NCI-H2196 treated with DMSO at 0.1 percent for 48 hours (cell line): ENCODE measurements at regions not wholly inside any gene's neighbourhood (a gene's known extent, or its start where the extent isn't known, plus 50 kb on each side); places are given as distances from the start of the nearest gene placed in this dataset.

ENCODE experiments used
- DNase-seq: peaks from one replicate; lab custom pipeline; 2025; ENCODE audit not compliant: unreplicated experiment; lab: John Stamatoyannopoulos, UW

DNA sequence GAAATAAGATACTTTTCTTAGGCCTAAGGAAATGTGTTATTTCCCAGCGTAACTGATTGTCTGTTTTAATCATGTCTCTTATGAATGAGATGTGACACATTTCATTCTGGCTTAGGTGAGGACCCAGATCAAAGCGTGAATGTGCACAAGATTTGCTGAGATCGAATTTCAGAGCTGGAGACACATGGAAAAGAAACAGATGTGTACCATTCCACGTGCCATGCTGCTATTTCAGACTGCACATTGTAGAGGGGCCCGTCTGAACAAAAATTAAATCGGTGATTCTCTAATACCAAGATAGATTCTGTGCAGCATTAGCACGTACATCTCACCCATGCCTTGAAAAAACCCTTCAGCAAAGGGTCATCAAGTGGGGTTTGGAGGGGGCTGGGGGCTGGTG, 290.4 kb downstream of the AACS start:
- no peak for DNase-seq

DNA sequence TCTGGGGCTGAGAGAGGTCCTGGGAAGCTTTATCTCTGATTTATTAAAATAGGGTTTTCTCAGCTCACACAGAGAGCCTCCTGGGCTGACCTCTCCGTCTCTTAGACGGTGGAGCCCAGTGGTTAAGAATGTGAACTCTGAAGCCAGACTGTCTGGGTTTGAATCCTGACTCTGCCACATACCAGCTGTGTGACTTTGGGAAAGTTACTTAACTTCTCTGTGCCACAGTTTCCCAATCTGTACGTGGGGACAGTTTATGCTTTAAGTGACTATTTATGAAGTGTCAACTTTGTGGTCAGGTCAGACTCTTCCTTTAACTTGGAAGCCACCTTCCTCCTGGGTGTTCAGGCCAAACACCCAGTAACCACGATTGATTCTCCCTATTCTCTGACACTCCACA, 290.9 kb downstream of the AACS start:
- DNase-seq = no peak

DNA sequence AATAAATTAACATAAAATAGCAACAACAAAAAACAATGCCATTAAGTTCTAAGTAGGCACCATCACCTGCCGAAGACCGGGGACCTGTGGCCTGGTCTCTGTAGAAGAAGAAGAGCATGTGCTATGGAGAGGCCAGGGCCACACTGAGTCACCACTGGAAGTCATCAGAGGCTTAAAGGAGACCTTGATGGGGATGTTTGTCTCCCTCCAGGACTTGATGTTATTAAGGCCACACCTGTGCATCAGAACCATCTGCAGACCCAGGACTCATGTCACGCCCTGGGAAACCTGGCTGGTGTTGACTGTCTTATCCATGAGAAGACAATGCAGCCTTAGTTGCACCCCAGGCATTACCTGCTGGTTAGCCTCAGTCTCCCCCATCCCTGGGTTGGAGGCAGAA, 292.3 kb downstream of the AACS start:
- DNase-seq = no peak

DNA sequence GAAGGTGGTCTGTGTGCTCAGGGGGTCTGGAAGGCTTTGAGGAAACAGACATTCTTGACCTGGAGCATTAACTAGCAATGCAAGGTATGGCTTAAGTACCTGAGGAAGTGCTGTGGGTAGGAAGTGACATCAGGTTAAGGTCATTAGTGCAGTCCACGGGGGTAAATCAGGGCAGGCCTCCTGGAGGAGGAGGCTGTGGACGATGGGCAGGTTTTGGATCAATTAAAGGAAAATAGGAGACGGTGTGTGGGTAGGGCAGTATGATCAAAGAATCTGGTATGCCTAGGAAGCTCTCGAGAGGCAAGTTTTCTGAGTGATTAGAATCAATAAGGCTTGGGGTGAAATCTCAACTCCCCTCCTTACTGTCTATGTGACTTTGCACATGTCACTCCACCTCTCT, 295.3 kb downstream of the AACS start:
- no peak for DNase-seq

DNA sequence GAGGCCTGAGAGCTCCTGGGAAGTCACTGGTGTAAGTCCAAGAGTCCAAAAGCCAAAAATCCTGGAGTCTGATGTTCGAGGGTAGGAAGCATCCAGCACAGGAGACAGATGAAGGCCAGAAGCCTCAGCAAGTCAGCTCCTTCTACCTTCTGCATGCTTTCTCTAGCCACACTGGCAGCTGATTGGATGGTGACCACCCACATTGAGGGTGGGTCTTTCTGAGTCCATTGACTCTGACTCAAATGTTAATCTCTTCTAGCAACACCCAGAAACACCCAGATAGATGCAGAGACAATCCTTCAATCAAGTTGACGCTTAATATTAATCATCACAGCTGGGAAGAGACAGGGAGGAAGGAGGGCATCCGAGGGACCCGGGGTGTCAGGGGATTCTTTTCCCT, 305.8 kb downstream of the AACS start:
- DNase-seq = no peak

DNA sequence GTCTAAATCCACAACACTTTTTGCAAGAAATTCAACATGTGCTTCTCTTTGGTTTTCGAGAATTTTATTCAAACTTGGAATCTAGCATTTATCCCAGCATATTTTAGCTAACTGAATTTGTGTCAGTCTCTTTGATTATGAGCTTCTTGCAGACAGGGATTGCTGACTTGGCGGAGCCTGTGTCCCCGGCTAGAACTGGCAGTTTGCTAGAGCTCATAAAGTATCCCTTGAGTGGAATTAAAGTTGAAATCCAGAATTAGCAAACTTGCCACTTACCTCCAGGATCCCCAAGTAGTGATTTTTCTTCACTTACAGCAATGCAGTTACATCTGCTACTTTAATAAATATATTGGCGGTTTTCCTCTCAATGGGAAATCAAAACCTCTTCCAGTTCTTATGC, 306.9 kb downstream of the AACS start:
- DNase-seq = no peak

DNA sequence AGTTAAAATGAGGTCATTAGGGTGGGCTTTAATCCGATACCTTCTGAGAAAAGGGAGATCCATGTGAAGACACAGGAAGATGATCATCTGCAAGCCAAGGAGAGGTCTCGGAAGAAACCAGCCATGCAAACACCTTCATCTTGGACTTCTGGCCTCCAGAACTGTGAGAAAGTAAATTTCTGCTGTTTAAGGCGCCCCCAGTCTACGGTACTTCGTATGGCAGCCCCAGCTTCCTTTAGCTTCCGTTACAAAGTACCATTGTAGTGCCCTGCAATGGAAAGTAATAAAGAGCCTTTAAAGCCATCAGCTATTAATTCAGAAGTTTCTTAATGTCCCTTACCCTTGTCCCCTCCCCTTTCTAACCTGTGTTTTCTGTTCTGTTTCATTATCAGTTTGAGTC, 308.1 kb downstream of the AACS start:
- no peak for DNase-seq

DNA sequence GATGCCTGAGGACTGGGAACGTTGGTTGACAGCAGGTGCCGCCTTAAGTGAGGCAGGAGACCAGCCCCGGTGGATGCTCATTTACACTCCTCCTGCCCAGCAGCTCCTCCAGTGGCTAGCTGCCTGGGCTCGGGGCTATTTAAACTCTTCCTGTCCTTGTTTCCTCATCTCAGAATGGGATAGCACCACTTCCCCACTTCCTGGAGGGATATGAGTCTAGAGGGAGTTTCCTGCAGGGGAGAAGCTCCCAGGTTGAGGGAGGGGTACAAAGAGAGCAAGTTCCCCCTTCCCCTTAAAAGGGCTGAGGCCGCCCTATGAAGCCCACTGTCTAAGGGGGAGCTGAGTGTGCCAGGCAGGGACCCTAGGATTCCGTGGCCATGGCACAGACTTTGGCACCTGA, 311.2 kb downstream of the AACS start:
- no peak for DNase-seq

DNA sequence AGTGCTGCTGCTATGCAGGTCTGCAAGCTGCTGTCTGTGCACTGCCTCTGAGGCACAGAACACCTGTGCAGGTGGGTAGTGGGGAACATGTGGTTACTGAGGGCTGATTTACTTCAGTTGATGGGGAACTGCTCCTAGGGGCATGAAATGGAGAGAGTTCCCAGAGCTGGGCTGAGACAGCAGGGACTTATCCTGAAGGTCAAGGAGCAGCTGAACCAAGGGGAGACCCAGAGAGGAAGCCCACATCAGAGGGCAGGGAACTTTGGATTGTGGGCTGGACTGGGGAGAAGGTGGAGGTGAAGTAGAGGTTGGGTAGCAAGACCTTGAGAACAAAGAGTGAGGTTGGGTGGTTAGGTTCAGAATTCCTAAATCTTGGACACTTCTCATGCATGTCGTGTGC, 311.9 kb downstream of the AACS start:
- no peak for DNase-seq

DNA sequence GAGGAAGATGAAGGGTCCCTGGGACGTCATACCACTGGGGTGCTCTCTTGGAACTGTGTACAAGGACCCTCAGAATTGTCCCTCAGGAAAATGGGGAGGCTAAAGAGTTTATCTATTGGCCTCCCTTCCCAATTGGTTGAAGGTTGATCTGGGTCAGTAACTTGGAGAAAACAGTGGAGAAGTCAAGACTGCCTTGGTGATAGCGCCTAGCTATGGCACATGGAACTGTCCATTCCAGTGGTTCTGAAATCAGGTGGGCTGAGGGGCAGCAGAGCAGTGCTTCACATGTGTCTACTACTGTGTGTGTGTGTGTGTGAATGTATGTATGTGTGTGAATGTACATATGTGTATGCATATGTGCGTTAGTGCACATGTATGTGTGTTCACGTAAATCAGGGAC, 316.1 kb downstream of the AACS start:
- DNase-seq = no peak

DNA sequence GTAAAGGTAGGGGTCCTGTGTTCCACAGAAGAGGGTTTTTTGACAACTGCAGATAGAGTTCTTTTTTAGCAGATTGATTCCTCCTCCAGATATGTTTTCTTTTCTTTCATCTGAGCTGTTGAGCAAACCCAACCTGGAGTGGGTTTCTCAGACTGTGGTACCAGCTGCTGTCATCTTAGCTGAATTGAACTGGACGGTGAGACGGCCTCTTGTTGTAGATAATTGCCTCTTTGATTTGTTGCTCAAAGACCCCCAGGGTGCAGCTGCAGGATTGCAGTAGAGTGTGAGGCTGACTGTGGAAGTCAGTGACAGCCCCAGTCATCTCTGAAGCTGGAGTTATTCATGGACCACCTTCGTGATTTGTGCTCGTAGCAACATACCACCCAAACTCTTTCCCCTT, 317.7 kb downstream of the AACS start:
- no peak for DNase-seq

DNA sequence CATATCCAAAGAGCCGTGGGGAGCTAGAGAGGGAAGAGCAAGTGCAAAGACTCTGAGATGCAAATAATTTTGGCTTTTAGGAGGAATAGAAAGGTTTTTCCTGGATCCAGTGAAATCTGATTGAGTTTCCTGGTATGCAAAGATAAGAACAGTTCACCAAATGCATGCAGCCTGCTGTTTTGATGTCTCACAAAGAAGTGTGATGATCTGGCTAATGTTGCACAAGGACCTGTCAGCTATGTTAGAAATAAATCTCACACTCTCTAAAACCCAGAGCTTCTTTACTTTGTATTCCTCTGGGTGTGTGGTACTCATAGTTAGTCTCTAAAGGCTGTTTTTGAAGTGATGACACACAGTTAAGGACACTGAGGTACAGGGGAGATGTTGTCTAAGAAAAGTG, 321.4 kb downstream of the AACS start:
- DNase-seq = no peak

DNA sequence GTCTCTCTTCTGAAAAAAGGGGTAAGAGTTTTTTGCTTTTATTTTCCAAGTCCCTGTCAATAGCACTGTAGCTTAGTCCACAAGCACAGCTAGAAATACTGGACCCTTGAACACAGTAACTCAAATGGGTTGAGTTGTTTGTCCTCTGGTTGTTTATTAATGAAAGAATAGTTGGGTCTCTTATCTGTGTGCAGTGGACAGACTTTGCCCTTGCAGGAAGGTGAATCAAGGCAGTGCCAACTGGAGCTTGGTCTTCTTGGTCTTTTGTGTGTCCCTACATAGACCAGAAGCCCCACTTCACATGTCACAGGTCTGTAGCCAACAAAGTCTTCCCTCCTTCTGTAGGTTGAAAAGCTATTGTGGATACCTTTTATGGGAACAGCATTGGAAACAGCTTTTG, 322.0 kb downstream of the AACS start:
- DNase-seq = no peak

DNA sequence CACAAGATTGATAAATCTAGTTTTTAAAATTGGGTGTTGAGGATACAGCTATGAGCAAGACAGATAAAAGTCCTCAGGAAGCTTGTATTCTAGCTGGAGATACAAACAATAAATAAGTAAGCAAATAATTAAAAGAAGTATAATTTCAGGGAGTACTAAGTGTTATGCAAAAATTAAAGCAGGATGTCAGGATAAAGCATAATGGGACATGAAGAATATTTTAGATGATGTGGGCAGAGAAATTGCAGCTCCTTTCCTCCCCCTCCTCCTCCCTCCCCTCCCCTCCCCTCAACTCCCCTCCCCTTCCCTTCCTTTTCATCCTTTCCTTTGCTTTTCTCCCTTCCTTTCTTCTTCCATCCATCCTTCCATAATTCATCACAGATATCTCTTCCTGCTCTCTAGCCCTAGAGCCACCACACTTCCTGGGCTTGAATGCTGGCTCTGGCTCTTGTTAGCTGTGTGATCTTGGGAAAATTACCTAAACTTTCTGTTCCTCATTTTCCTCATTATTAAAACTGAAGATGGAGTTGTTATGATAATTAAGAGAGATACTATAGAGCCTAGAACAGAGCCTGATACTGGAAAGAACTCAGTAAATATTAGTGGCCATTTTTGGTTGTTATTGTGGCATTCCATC, 323.9 kb downstream of the AACS start:
- no peak for DNase-seq

DNA sequence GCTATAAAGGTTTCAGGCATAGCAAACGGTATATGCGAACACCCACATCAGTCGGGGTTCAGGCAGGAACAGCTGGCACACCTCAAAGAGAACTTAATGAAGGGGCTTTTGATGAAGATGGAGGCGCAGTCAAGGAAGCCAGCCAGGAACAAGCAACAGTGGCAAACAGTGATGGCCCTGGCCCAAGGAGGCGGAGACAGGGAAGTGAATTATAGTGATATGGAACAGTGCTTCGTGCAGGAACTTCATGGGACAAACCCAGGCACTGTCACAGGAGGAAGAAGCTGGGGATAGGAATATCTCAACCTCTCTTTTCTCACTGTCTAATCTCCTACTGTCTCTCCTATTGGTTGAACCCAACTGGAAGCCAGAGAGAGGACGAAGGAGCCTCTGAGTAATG, 328.3 kb downstream of the AACS start:
- DNase-seq = no peak

DNA sequence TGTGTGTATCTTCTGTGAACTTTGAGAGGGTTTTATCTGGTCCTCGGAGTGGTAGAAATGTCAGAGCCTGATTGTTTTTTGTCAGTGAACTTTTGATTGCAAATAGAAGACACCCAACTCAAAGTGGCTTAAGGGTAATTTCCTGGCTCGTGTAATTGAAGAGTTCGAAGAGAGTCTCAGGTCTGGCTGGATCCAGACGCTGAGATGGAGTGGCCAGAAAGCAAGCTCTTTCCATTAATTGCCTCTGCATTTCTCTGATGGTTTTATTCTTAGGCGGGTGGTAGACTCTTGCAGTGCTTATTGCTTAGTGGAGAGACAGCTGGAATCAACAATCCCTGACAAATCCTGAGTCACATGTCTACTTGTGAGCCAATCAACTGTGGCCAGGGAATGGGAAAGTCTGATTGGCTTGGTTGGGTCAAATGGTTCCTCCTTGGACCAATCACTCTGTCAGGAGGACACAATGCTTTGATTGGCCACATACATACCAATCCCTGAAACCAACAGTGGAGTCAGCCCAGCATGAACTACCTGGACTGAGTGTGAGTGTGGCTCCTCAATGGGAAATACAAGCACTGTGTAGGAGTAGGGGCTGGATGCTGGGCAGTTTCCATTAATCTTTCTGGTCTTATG, 330.5 kb downstream of the AACS start:
- no peak for DNase-seq

DNA sequence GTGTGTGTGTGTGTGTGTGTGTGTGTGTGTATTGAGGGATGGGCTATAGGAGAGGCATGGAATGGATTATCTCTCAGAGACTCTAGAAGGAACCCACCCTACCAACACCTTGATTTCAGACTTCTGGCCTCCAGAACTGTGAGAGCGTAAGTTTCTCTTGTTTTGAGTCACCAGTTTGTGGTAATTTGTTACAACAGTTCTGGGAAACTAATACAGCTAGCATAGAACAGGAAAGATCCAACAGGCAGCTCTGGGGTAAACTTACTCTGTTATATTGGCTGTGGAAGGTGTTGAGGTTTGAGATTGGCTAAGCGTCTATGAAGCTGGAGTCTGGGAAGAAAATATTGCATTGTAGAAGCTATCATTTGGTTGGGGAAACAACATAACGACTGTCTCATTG, 334.3 kb downstream of the AACS start:
- no peak for DNase-seq

DNA sequence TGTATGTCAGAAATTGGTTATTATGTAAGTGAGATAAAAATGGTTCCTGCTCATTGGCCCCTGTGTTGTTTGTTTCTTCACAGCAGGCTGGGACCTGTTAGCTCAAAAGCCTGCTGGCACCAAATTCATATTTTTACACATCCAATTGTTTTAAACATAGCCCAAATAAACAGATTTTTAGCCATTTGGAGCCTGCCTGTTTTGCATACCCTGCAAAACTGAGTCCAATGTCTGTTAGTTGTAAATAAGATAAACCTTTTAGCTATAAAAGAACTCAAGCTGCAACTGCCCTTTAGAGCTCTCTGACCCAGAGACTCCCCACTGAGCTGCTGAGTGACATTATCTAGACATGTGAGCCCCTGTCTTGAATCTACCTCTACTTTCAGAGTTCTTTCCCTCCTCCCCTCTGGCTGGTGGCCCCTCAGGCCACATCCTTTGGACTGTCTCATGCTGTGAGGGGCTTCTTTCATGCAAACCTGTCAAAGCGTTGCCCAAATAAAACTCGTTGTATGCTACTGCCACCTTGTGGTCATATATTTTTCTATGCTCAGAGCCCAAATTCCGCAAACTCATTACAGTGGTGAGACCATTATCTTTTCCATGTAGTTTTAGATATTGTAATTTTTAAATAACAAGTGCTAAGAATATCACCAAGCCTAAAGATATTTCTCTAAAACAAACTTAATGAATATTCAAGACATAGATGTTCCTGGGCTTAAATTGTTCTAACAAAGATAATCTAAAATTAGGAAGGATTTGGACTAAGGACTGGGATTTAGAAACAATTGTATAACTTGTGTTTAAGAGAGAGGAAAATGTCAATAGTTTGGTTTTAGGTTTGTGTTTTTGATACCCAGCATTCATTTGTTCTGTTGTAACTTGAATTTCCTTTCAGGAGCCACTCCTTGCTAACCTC, 337.9 kb downstream of the AACS start:
- no peak for DNase-seq

DNA sequence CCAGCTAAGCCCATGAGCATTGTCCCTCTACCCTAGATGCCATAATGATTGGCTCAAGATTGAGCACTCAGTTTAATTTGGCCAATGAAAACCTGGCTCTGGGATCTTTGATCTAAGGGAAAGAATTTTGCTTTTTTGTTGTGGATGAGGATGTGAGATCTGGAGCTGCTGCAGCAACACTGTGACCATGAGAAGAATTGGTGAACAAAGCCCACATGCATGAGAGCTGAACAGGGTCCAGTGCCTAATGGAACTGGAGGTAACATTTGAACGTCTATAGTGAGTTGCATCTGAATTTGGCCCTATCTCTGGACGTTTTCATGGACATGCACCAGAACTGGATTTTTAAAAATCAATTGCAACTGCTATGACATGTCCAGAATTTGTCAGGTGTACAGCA, 338.6 kb downstream of the AACS start:
- DNase-seq = no peak

DNA sequence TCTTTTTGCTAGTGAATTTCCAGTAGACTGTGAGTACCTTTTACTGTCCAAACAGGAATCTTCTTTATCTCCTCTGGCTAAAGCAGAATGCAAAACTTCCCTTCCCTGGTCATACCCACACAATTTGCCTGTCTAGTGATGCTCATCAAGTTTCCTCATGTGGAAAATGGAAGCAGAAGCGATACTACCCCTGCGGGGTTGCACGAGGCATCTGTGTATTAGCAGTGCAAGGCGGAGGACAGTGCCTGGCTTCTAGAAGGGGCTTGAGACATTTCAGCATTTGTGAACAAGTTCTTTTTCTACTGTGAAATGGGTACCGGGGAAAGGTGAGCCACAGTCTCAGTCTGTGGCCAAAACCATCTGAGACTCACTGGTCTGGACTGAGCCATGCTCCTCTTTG, 340.9 kb downstream of the AACS start:
- no peak for DNase-seq

DNA sequence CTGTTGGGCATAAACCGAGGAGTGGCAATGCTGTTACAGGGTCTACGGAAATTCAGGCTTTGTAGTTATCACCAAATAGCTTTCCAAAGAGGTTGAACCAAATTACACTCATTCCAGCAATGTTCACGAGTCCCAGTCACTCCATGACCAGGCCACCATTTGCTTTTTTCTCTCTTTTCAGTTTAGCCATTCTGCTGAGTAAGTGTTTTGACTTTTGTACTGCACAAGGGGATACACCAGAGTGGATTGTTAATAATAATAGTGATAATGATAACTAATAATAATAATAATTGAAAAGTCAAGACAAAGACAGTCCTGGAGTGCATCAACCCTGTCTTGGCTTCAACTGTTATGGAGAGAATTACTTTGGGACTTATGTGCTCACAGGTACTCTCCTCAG, 343.5 kb downstream of the AACS start:
- no peak for DNase-seq

DNA sequence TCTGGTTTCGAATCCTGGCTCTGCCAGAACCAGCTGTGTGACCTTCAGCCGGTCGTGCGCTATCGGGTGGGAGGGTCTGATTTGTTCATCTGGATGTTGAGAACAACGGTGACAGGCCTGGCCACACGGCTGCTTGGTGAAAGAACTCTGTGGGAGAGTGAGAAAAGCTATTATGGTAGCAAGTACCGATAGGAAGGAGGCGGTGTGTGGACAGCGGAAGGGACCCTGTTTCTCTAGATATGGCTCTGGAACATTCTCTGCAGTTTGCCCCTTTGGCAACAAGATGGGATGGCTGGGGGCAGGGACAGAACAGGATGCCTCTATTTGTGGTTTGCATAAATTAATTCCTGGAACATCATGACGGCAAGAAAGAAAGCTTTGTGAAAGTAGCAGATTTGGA, 347.3 kb downstream of the AACS start:
- no peak for DNase-seq
